ENCODE measurements at regions not wholly inside any gene's neighbourhood (a gene's known extent, or its start where the extent isn't known, plus 50 kb on each side); places are given as distances from the start of the nearest gene placed in this dataset.
"Not testable (repeated sequence)": the region's sequence is repeated elsewhere in the genome, so short reads cannot be mapped to it uniquely, and the experiment has no call there.

- no peak for DNase-seq
Observed at GRCh38 chr5:86442036-86442745, 175.6 kb upstream of the COX7C start.

- no peak for DNase-seq
Observed at GRCh38 chr5:86447362-86447761, 170.4 kb upstream of the COX7C start.

- no peak for DNase-seq
Observed at GRCh38 chr5:86452251-86452650, 165.5 kb upstream of the COX7C start.

GRCh38 chr5:86460519-86460918, 157.2 kb upstream of the COX7C start:
- DNase-seq, result no peak

- DNase-seq, result no peak
Observed at GRCh38 chr5:86461169-86461956, 156.4 kb upstream of the COX7C start.

GRCh38 chr5:86463339-86463738, 154.4 kb upstream of the COX7C start:
- DNase-seq, result no peak

GRCh38 chr5:86465052-86465838, 152.5 kb upstream of the COX7C start:
- DNase-seq, result no peak

GRCh38 chr5:86466721-86467120, 151.0 kb upstream of the COX7C start:
- DNase-seq, result not testable (repeated sequence)

- DNase-seq, result no peak
Observed at GRCh38 chr5:86482008-86482407, 135.7 kb upstream of the COX7C start.

- no peak for DNase-seq
Observed at GRCh38 chr5:86493777-86494176, 124.0 kb upstream of the COX7C start.

- no peak for DNase-seq
Observed at GRCh38 chr5:86500947-86501346, 116.8 kb upstream of the COX7C start.

- DNase-seq, result no peak
Observed at GRCh38 chr5:86507574-86507973, 110.2 kb upstream of the COX7C start.

GRCh38 chr5:86510330-86510915, 107.3 kb upstream of the COX7C start:
- DNase-seq, result not testable (repeated sequence)

GRCh38 chr5:86523718-86524117, 94.0 kb upstream of the COX7C start:
- DNase-seq, result no peak

GRCh38 chr5:86525622-86526021, 92.1 kb upstream of the COX7C start:
- DNase-seq, result no peak

GRCh38 chr5:86526811-86527348, 90.9 kb upstream of the COX7C start:
- no peak for DNase-seq

GRCh38 chr5:86532429-86532828, 85.3 kb upstream of the COX7C start:
- no peak for DNase-seq

- DNase-seq, result no peak
Observed at GRCh38 chr5:86536396-86536795, 81.3 kb upstream of the COX7C start.

- DNase-seq, result no peak
Observed at GRCh38 chr5:86542532-86542931, 75.2 kb upstream of the COX7C start.

- DNase-seq, result no peak
Observed at GRCh38 chr5:86546044-86546443, 71.7 kb upstream of the COX7C start.

GRCh38 chr5:86546582-86546981, 71.2 kb upstream of the COX7C start:
- DNase-seq, result no peak

GRCh38 chr5:86554638-86555037, 63.1 kb upstream of the COX7C start:
- DNase-seq, result no peak

- no peak for DNase-seq
Observed at GRCh38 chr5:86557920-86558319, 59.8 kb upstream of the COX7C start.

Data from retina (tissue), 1 donor.